IMR-90 (cell line): ENCODE measurements at regions not wholly inside any gene's neighbourhood (a gene's known extent, or its start where the extent isn't known, plus 50 kb on each side); places are given as distances from the start of the nearest gene placed in this dataset.

ENCODE experiments used
- ATAC-seq: fragments of 200-7000 bp; cut with Tn5 transposase; 2 replicates; pipeline ENCODE4 v1.9.1; 2020; ENCODE audit warnings: low read depth, mild to moderate bottlenecking, moderate library complexity
- BruUV-seq: library from RNA; stranded (reverse); fragments of 400-500 nt; replicated peaks from 2 replicates; lab custom pipeline; 2021; lab: Mats Ljungman, UMichigan
- CTCF ChIA-PET: fragments of 300-600 bp; formaldehyde crosslinking; extraction: SDS; loops from one replicate; lab custom pipeline; 2021; ENCODE audit warnings: antibody characterized with exemption; lab: Yijun Ruan, JAX
- POLR2A ChIA-PET: fragments of 300-600 bp; sonication (Branson Sonifier 250); formaldehyde crosslinking; loops from one replicate; lab custom pipeline; 2022; ENCODE audit warnings: antibody characterized with exemption; ENCODE audit not compliant: unreplicated experiment; lab: Charles Lee
- DNase-seq: peaks from one replicate; pipeline ENCODE4 v3.0.0; 2013
- H2AFZ ChIP-seq: replicated peaks from 2 replicates; pipeline ENCODE3; 2013; ENCODE audit warnings: low read length, mild to moderate bottlenecking; ENCODE audit not compliant: poor library complexity
- H2AK5ac ChIP-seq: 2 replicates; pipeline ENCODE4 v1.6.1; 2013; ENCODE audit warnings: low read depth, low read length, inconsistent platforms
- H2AK9ac ChIP-seq: replicated peaks from 2 replicates; pipeline ENCODE3; 2013; ENCODE audit warnings: mild to moderate bottlenecking, low read depth, low read length, moderate library complexity; ENCODE audit not compliant: poor library complexity
- H2BK120ac ChIP-seq: 2 replicates; pipeline ENCODE4 v1.6.1; 2013; ENCODE audit warnings: low read depth, low read length, inconsistent platforms
- H2BK15ac ChIP-seq: 3 replicates; pipeline ENCODE4 v1.6.1; 2013; ENCODE audit warnings: low read depth, low read length, inconsistent platforms
- H2BK20ac ChIP-seq: 2 replicates; pipeline ENCODE4 v1.6.1; 2013; ENCODE audit warnings: low read depth, mild to moderate bottlenecking, inconsistent platforms, low read length, moderate library complexity
- H2BK5ac ChIP-seq: 2 replicates; pipeline ENCODE4 v1.6.1; 2013; ENCODE audit warnings: mild to moderate bottlenecking, low read depth, low read length, inconsistent platforms; ENCODE audit not compliant: poor library complexity, severe bottlenecking
- H3K14ac ChIP-seq: replicated peaks from 2 replicates; pipeline ENCODE4 v1.6.1; 2013; ENCODE audit warnings: low read depth, low read length, inconsistent platforms
- H3K18ac ChIP-seq: 2 replicates; pipeline ENCODE4 v1.6.1; 2013; ENCODE audit warnings: low read depth, low read length, control low read depth
- H3K23ac ChIP-seq: 2 replicates; pipeline ENCODE4 v1.6.1; 2013; ENCODE audit warnings: low read depth, low read length, inconsistent platforms
- H3K27ac ChIP-seq: 2 replicates; pipeline ENCODE4 v1.5.1; 2013; ENCODE audit warnings: mild to moderate bottlenecking, control low read depth, low read length; ENCODE audit not compliant: insufficient read depth
- H3K27me3 ChIP-seq: 2 replicates; pipeline ENCODE4 v1.6.1; 2013; ENCODE audit warnings: low read length; ENCODE audit not compliant: control insufficient read depth, insufficient read depth
- H3K36me3 ChIP-seq: 2 replicates; pipeline ENCODE4 v1.6.1; 2013; ENCODE audit warnings: low read length, mixed read lengths; ENCODE audit not compliant: control insufficient read depth, insufficient read depth
- H3K4ac ChIP-seq: 2 replicates; pipeline ENCODE4 v1.6.1; 2013; ENCODE audit warnings: low read depth, low read length, inconsistent platforms
- H3K4me1 ChIP-seq: 2 replicates; pipeline ENCODE4 v1.6.1; 2013; ENCODE audit warnings: low read length, mixed read lengths; ENCODE audit not compliant: control insufficient read depth, insufficient read depth
- H3K4me2 ChIP-seq: 2 replicates; pipeline ENCODE4 v1.6.1; 2013; ENCODE audit warnings: low read depth, mild to moderate bottlenecking, control low read depth, low read length, moderate library complexity
- H3K4me3 ChIP-seq: 2 replicates; pipeline ENCODE4 v1.5.1; 2013; ENCODE audit warnings: low read depth, mild to moderate bottlenecking, control low read depth, low read length, moderate library complexity; ENCODE audit not compliant: insufficient read depth
- H3K56ac ChIP-seq: 2 replicates; pipeline ENCODE4 v1.6.1; 2013; ENCODE audit warnings: low read length, inconsistent platforms; ENCODE audit not compliant: insufficient read depth; ENCODE audit errors: extremely low read depth
- H3K79me1 ChIP-seq, 2 experiments: 2 replicates each; pipeline ENCODE4 v1.6.1; 2013; ENCODE audit warnings: low read length in 2 of 2, inconsistent platforms in 1 of 2, low read depth in 1 of 2
- H3K9ac ChIP-seq: 2 replicates; pipeline ENCODE4 v1.6.1; 2013; ENCODE audit warnings: low read depth, low read length, control low read depth
- H3K9me1 ChIP-seq: 2 replicates; pipeline ENCODE4 v1.6.1; 2013; ENCODE audit warnings: low read length, inconsistent platforms; ENCODE audit not compliant: insufficient read depth
- H3K9me3 ChIP-seq: 2 replicates; pipeline ENCODE4 v1.6.1; 2013; ENCODE audit warnings: low read length; ENCODE audit not compliant: control insufficient read depth, insufficient read depth
- H4K20me1 ChIP-seq: 2 replicates; pipeline ENCODE4 v1.6.1; 2013; ENCODE audit warnings: low read length, inconsistent platforms; ENCODE audit not compliant: insufficient read depth
- H4K5ac ChIP-seq: 2 replicates; pipeline ENCODE4 v1.6.1; 2013; ENCODE audit warnings: mild to moderate bottlenecking, low read depth, low read length, control low read depth
- H4K8ac ChIP-seq, 2 experiments: 2 replicates each; pipeline ENCODE4 v1.6.1; 2013; ENCODE audit warnings: low read depth in 2 of 2, low read length in 2 of 2, control low read depth in 1 of 2, inconsistent platforms in 1 of 2
- H4K91ac ChIP-seq: 2 replicates; pipeline ENCODE4 v1.6.1; 2013; ENCODE audit warnings: low read depth, low read length, inconsistent platforms; ENCODE audit not compliant: insufficient read depth
- CTCF ChIP-seq: conservative IDR thresholded peaks from 2 replicates; pipeline ENCODE4 v1.5.1; 2012; ENCODE audit warnings: mild to moderate bottlenecking, low read depth, low read length, improper control_type of control experiment
- RAD21 ChIP-seq: IDR thresholded peaks from 2 replicates; pipeline ENCODE4 v1.6.1; 2012; ENCODE audit warnings: low read length, improper control_type of control experiment
- RCOR1 ChIP-seq: IDR thresholded peaks from 2 replicates; pipeline ENCODE4 v1.6.1; 2012; ENCODE audit warnings: mild to moderate bottlenecking, low read length, improper control_type of control experiment; ENCODE audit not compliant: insufficient replicate concordance
- SMC3 ChIP-seq: fragments of 150-350 bp; IDR thresholded peaks from 2 replicates; pipeline ENCODE4 v1.6.1; 2016; ENCODE audit warnings: low read depth, mild to moderate bottlenecking, antibody characterized with exemption, low read length, moderate library complexity
- WGBS, 2 experiments: methylation state at CpG; one replicate each; pipeline versions ENCODE4 v1.1.5 to v1.1.7; 2013; ENCODE audit warnings: missing lambda C conversion rate in 2 of 2; ENCODE audit not compliant: insufficient read length in 1 of 2; ENCODE audit errors: extremely low coverage in 2 of 2; 5-methylcytosine and 5-hydroxymethylcytosine counted together
- dilution Hi-C: fragments of 300-500 bp; cut with HindIII; formaldehyde crosslinking; loops from one replicate; pipeline ENCODE4 v1.14.3; 2018; ENCODE audit warnings: low sequenced_read_pairs; ENCODE audit not compliant: unreplicated experiment
- in situ Hi-C: fragments of 300-500 bp; cut with MboI; formaldehyde crosslinking; loops from 3 replicates; pipeline ENCODE4 v1.14.3; 2019; ENCODE audit warnings: low sequenced_read_pairs, inconsistent platforms, mixed read lengths
- intact Hi-C: fragments of 100-400 bp; cut with micrococcal nuclease; formaldehyde crosslinking; loops from 2 replicates; pipeline ENCODE4 v1.10.0; 2022

DNA sequence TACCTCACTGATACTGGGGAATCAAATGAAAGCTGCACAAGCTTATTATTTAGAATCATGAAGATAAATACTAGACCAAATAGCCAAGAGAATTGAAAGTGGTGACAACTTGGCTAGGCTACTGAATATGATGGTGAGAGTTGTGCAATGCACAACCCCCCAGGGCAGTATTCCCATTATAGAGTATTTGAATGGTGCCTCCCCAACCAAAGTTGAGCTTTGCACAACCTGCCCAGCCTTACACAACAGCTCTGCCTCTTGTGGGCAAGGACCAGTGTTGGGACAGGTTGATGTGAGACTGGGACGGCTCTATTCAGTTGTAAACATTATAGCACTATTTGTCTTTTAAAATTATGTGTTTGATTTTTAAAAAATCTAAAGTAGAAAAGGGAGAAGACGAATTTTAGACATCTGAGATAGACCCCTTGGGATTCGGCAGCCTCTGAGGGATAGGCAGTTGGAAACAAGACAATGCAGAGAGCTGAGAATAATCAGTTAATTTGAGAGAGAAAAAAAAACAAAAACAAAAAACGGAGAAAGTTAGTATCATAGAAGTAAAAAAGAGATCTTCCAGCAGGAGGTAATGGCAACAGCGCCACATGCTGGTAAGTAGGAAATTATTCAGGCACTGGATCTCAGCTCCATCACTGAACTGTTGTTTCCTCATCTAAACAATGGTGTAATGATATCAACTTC lies 91.0 kb upstream of the KCNA3 start:
- no peak overlapping the region for H3K4me3 ChIP-seq
- H3K9me3 ChIP-seq: no peaks in the 10 kb centered on the region
- no peaks in the 10 kb centered on the region for H3K9me1 ChIP-seq
- peaks cover 2% of the 10 kb centered on the region; the same call in 1 of the 2 replicates for H3K27me3 ChIP-seq
- H2BK120ac ChIP-seq: no peak overlapping the region
- no peak overlapping the region for H4K91ac ChIP-seq
- no peak overlapping the region for H3K27ac ChIP-seq
- no peaks in the 10 kb centered on the region for H3K4me1 ChIP-seq
- no CpG with 5 or more reads among the region's 5 CpGs for WGBS, 2 experiments
- no peak overlapping the region for H3K23ac ChIP-seq
- dilution Hi-C loops (no loop called here), intact Hi-C loops (loop anchor here (1.0 to 2.0 kb wide), 3 partner anchors 135 to 241 kb away; no protein-coding TSS in a partner anchor), in situ Hi-C loops (loop anchor here (5.0 kb wide), 1 partner anchor 133 kb away; no protein-coding TSS in a partner anchor)
- no peaks in the 10 kb centered on the region for H3K79me1 ChIP-seq
- H4K5ac ChIP-seq: no peak overlapping the region
- TF ChIP-seq RAD21 (peak; percentile 76), CTCF (peak; percentile 83), SMC3 (peak; percentile 65), RCOR1 (no peak)
- no peak overlapping the region for H2AK9ac ChIP-seq
- H2BK15ac ChIP-seq: no peak overlapping the region
- H2BK5ac ChIP-seq: no peak overlapping the region
- no peak overlapping the region for H3K4ac ChIP-seq
- peak; percentile 62 for DNase-seq
- H4K8ac ChIP-seq: no peak overlapping the region
- peak; percentile 89 for ATAC-seq
- no peaks in the 10 kb centered on the region for H3K36me3 ChIP-seq
- H3K9ac ChIP-seq: no peak overlapping the region
- no peaks in the 10 kb centered on the region for H4K20me1 ChIP-seq
- ChIA-PET CTCF (interaction anchor here (0.5 to 3.0 kb wide), 9 partner anchors 14 to 231 kb away, joined by 3 to 16 read pairs (median 5); no protein-coding TSS in a partner anchor), POLR2A (no interaction called here)
- BruUV-seq: no TSS peak
- H3K56ac ChIP-seq: no peak overlapping the region
- H2BK20ac ChIP-seq: no peak overlapping the region
- H3K4me2 ChIP-seq: no peak overlapping the region
- no peak overlapping the region for H2AFZ ChIP-seq
- H3K14ac ChIP-seq: no peak overlapping the region
- H3K18ac ChIP-seq: no peak overlapping the region
- H2AK5ac ChIP-seq: no peak overlapping the region
